GM19468 (cell line): ENCODE measurements at regions not wholly inside any gene's neighbourhood (a gene's known extent, or its start where the extent isn't known, plus 50 kb on each side); places are given as distances from the start of the nearest gene placed in this dataset.

Experiments
- ATAC-seq: cut with Tn5 transposase; IDR thresholded peaks from one replicate; pipeline ENCODE4 v1.9.1; 2021; ENCODE audit warnings: mild to moderate bottlenecking, moderate library complexity, moderate number of reproducible peaks; ENCODE audit not compliant: unreplicated experiment; ENCODE audit errors: extremely low read depth

DNA sequence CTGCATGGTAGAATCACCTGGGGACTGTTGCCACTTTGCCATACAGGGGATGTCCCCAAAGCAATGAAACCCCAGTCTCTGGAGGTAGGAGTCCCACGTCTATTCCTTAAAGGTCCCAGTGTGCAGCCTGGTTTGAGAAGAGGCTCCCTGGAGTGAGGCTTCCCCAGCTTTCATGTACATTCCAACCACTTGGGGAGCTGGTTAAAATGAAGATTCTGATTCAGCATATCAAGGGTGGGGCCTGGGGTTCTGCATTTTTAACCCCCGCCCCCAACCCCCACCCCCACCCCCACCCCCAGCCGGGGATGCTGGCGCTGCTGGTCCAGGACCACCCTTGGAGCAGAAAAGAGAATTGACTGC lies 241.2 kb downstream of the FOXL1 start:
- ATAC-seq, result no peak

DNA sequence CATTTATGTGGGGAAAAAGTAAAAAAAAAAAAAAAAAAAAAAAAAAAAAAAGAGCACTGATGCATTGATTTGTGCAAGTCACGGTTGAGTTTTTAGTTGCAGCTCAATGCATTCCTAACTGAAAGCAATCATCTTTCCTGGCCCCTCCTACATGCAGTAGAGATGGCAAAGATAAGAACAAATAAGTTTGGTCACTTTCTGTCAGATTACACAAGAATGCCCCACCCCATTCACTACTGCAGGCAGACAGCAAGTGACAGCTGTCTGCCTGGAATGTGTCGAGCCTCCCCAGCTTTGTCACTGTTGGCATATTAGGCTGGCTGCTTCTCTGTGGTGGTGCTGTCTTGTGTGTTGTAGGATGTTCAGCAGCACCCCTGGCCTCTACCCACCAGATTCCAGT lies 243.5 kb downstream of the FOXL1 start:
- ATAC-seq, result no peak

GRCh38 chr16:86823125-86823524 lies 244.8 kb downstream of the FOXL1 start:
- ATAC-seq, result no peak

GRCh38 chr16:86823888-86824671 lies 245.7 kb downstream of the FOXL1 start:
- no peak for ATAC-seq

- ATAC-seq, result no peak
Measured at GRCh38 chr16:86824751-86825296, 246.5 kb downstream of the FOXL1 start.

DNA sequence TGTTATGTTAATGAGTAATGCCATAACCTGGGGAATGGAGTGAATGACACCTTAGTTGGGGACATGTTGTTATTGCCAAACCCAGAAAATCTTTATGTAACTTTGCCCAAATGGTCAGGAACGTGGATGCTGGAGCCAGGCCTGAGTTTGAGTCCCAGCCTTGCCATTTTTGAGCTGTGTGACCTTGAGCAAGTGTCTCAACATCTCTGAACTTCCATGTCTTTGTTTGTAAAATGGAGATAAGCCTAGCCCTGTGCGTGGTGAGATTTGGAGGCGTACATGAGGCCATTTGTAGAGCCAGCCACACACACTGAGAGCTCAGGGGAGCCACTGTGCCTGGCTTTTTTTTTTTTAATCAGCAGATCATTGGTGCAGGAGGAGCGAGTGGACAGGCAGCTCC lies 247.3 kb downstream of the FOXL1 start:
- no peak for ATAC-seq

DNA sequence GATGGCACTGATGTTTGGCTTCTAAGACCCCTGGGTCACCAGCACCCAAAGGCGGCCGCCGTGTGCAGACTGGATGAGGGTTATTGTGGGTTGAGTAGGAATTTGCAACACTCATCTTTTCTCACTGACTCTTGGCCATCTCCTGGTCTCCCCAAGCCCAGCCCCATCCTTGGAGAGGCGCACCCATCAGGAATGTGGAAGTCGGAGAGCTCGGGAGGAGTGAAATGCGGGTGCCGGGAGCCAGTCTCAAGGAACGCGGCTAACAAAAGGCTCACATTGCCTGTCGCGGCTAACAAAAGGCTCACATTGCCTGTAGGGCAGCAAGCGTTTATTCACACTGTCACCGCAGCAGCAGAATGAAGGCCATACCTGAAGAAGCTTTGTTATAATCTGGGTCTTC lies 248.6 kb downstream of the FOXL1 start:
- no peak for ATAC-seq

DNA sequence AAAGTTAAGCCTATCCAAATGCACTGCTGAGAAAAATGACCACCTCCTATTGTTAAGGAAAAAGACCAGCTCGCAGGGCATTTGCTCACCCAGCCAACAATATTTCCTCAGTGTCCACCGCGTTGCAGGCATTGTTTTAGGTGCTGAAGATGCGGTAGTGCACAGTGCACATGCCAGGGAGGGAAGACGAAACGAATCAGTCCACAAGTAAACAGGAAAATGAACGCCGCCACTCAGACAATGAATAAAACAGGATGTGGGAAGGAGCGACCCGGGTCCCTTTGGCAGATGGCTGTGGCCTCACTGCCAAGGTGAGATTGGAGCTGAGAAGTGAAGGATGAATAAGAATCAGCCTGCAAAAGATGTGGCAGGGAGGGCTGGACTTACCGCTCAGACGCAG lies 249.2 kb downstream of the FOXL1 start:
- ATAC-seq, result no peak

- ATAC-seq, result no peak
Measured at GRCh38 chr16:86828202-86828601, 249.9 kb downstream of the FOXL1 start.

DNA sequence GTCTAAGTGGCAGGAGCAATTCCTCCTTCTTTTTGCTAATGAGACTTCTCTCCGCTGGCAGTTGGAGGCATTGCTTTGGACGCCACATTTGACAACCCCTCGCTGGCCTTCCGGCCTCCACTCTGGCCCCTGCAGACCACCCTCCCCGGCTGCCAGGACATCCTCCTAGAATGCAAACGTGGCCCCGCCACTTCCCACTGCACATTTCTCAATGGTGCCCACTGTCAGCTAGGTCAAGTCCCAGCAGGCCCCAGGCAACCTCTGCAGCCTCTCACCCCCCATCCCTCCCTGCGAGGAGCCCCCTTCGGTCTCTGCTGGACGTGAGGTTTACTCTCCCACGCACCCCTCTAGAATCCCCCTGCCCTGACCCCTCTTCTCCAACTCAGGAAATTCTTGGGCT lies 250.3 kb downstream of the FOXL1 start:
- no peak for ATAC-seq

DNA sequence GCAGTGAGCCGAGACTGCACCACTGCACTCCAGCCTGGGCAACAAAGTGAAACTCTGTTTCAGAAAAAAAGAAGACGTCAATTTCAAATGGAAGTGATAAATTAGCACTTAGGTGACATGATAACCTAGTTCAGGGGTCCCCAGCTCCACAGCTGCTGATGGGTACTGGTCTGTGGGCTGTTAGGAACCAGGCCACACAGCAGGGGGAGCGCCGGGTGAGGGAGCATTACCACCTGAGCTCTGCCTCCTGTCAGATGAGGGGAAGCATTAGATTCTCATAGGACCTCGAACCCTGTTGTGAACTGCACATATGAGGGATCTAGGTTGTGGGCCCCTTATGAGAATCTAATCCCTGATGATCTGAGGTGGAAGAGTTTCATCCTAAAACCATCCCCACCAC lies 253.0 kb downstream of the FOXL1 start:
- no peak for ATAC-seq

- ATAC-seq, result no peak
Measured at GRCh38 chr16:86833136-86833535, 254.8 kb downstream of the FOXL1 start.

GRCh38 chr16:86834451-86835035 lies 256.2 kb downstream of the FOXL1 start:
- no peak for ATAC-seq

- ATAC-seq, result no peak
Measured at GRCh38 chr16:86835982-86836381, 257.6 kb downstream of the FOXL1 start.

- ATAC-seq, result no peak
Measured at GRCh38 chr16:86836503-86837129, 258.3 kb downstream of the FOXL1 start.

DNA sequence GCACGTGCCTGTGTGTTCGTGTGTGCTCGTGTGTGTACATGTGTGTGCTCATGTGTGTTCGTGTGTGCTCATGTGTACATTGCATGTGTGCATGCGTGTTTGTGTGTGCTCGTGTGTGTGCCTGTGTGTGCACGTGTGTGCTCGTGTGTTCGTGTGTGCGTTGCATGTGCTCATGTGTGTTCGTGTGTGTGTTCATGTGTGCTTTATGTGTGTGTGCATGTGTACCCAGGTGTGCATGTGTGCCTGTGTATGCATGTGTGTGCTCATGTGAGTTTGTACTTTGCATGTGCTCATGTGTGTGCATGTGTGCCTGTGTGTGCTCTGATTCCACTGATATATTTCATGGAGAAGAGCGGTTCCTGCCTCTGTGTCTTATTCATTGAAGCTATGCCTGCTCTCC lies 265.5 kb downstream of the FOXL1 start:
- ATAC-seq, result no peak

GRCh38 chr16:86844695-86845094 lies 266.3 kb downstream of the FOXL1 start:
- ATAC-seq, result no peak

DNA sequence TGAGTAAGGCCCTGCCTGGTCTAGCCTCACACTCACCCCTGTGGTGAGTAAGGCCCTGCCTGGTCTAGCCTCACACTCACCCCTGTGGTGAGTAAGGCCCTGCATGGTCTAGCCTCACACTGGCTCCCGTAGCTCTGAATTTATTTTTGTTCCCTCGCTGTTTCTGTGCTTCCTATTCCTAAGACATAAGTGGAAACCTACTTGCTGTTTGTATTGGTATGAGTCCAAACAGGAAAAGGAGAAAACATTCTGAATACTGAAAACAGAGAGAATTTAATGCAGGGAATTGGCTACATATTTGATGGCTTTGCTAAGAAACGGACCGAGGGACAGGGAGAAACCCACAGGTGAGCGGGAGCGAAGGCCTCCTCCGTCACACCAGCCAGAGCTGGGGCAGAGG lies 267.8 kb downstream of the FOXL1 start:
- no peak for ATAC-seq

DNA sequence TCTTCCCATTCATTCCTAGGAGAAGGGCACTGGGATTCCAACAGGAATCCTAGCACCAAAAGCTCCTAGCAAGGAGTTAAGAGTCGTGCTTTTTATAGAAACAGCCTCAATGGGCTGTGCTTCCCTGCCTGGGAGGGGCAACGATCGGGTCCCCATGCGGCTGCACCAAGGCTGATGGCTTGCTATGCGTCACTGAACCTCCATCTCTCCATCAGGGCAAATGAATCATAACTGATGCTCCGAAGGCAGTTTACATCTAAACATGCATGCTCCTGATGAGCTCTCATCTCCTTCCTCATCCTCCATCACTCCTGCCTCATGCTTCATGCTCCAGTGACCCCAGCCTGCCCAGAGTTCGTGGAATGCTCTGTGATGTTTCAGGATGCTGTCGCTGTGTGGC lies 270.5 kb downstream of the FOXL1 start:
- no peak for ATAC-seq

GRCh38 chr16:86850670-86851069 lies 272.3 kb downstream of the FOXL1 start:
- no peak for ATAC-seq

DNA sequence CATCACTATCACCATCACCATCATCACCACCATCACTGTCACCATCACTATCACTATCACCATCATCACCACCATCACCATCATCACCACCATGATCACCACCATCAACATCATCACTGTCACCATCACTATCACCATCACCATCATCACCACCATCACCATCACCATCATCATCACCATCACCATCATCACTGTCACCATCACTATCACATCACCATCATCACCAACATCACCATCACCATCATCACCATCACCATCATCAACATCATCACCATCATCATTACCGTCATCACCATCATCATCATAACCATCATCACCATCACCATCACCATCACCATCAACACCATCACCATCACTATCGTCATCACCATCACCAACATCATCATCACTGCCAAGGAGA lies 273.8 kb downstream of the FOXL1 start:
- no peak for ATAC-seq
